Muscle layer of colon (tissue), 2 donors: ENCODE measurements at regions not wholly inside any gene's neighbourhood (a gene's known extent, or its start where the extent isn't known, plus 50 kb on each side); places are given as distances from the start of the nearest gene placed in this dataset.
"Not testable (repeated sequence)": the region's sequence is repeated elsewhere in the genome, so short reads cannot be mapped to it uniquely, and the experiment has no call there.

Experiments used
- H3K27ac ChIP-seq: one replicate; pipeline ENCODE4 v1.7.0; 2013; ENCODE audit warnings: low read depth, mild to moderate bottlenecking, low read length, moderate library complexity
- H3K27me3 ChIP-seq, 2 donors: one replicate each; pipeline ENCODE4 v1.7.0; 2013; ENCODE audit warnings: low read length in 2 of 2, mild to moderate bottlenecking in 2 of 2; ENCODE audit not compliant: insufficient read depth in 2 of 2, control insufficient read depth in 1 of 2
- H3K36me3 ChIP-seq: one replicate; pipeline ENCODE4 v1.7.0; 2013; ENCODE audit warnings: mild to moderate bottlenecking, low read length; ENCODE audit not compliant: insufficient read depth
- H3K4me1 ChIP-seq: one replicate; pipeline ENCODE4 v1.7.0; 2013; ENCODE audit warnings: mild to moderate bottlenecking, low read length; ENCODE audit not compliant: insufficient read depth
- H3K4me3 ChIP-seq, 2 donors: one replicate each; pipeline ENCODE4 v1.7.0; 2013; ENCODE audit warnings: low read length in 2 of 2, low read depth in 1 of 2, mild to moderate bottlenecking in 1 of 2, moderate library complexity in 1 of 2
- H3K9ac ChIP-seq: one replicate; pipeline ENCODE4 v1.7.0; 2013; ENCODE audit warnings: low read length
- H3K9me3 ChIP-seq: one replicate; pipeline ENCODE4 v1.7.0; 2013; ENCODE audit warnings: mild to moderate bottlenecking, low read length
- donor health status: abdominal sarcoma.
- donor health status: Adenocarcinoma of cecum.

- H3K9ac ChIP-seq: no peak overlapping the region
- H3K27me3 ChIP-seq: no peaks in the 10 kb centered on the region
- H3K4me1 ChIP-seq: no peaks in the 10 kb centered on the region
- no peaks in the 10 kb centered on the region for H3K9me3 ChIP-seq
- H3K36me3 ChIP-seq: no peaks in the 10 kb centered on the region
- H3K27ac ChIP-seq: no peak overlapping the region
- no peak overlapping the region for H3K4me3 ChIP-seq
Observed at GRCh38 chr15:31591908-31592307, 265.3 kb downstream of the KLF13 start.

- Histone ChIP-seq H3K9me3 (no peaks in the 10 kb centered on the region), H3K4me3 (no peak overlapping the region), H3K4me1 (no peaks in the 10 kb centered on the region), H3K36me3 (no peaks in the 10 kb centered on the region), H3K9ac (no peak overlapping the region), H3K27ac (no peak overlapping the region), H3K27me3 (no peaks in the 10 kb centered on the region)
Observed at GRCh38 chr15:31597466-31597865, 270.8 kb downstream of the KLF13 start.

- Histone ChIP-seq H3K27ac (no peak overlapping the region), H3K4me1 (no peaks in the 10 kb centered on the region), H3K27me3 (no peaks in the 10 kb centered on the region), H3K4me3 (no peak overlapping the region), H3K36me3 (no peaks in the 10 kb centered on the region), H3K9me3 (no peaks in the 10 kb centered on the region), H3K9ac (no peak overlapping the region)
Observed at GRCh38 chr15:31598620-31599019, 272.0 kb downstream of the KLF13 start.

GRCh38 chr15:31605467-31605931 is 278.9 kb downstream of the KLF13 start:
- H3K36me3 ChIP-seq: no peaks in the 10 kb centered on the region
- H3K4me1 ChIP-seq: no peaks in the 10 kb centered on the region
- no peak overlapping the region for H3K9ac ChIP-seq
- no peak overlapping the region for H3K27ac ChIP-seq
- H3K9me3 ChIP-seq: no peaks in the 10 kb centered on the region
- H3K4me3 ChIP-seq: no peak overlapping the region
- no peaks in the 10 kb centered on the region for H3K27me3 ChIP-seq

GRCh38 chr15:31606194-31606669 is 279.6 kb downstream of the KLF13 start:
- Histone ChIP-seq H3K27ac (no peak overlapping the region), H3K4me3 (no peak overlapping the region), H3K9me3 (no peaks in the 10 kb centered on the region), H3K27me3 (no peaks in the 10 kb centered on the region), H3K36me3 (no peaks in the 10 kb centered on the region), H3K9ac (no peak overlapping the region), H3K4me1 (no peaks in the 10 kb centered on the region)

GRCh38 chr15:31606931-31607497 is 280.4 kb downstream of the KLF13 start:
- Histone ChIP-seq H3K4me1 (no peaks in the 10 kb centered on the region), H3K9me3 (no peaks in the 10 kb centered on the region), H3K27ac (no peak overlapping the region), H3K27me3 (no peaks in the 10 kb centered on the region), H3K4me3 (no peak overlapping the region), H3K9ac (no peak overlapping the region), H3K36me3 (no peaks in the 10 kb centered on the region)

- no peak overlapping the region for H3K4me3 ChIP-seq
- no peaks in the 10 kb centered on the region for H3K4me1 ChIP-seq
- H3K27ac ChIP-seq: no peak overlapping the region
- H3K9ac ChIP-seq: no peak overlapping the region
- H3K36me3 ChIP-seq: no peaks in the 10 kb centered on the region
- no peaks in the 10 kb centered on the region for H3K9me3 ChIP-seq
- H3K27me3 ChIP-seq: no peaks in the 10 kb centered on the region
Observed at GRCh38 chr15:31607656-31608055, 281.0 kb downstream of the KLF13 start.

- Histone ChIP-seq H3K9me3 (no peaks in the 10 kb centered on the region), H3K4me3 (no peak overlapping the region), H3K27ac (no peak overlapping the region), H3K36me3 (no peaks in the 10 kb centered on the region), H3K27me3 (no peaks in the 10 kb centered on the region), H3K4me1 (no peaks in the 10 kb centered on the region), H3K9ac (no peak overlapping the region)
Observed at GRCh38 chr15:31609258-31609681, 282.6 kb downstream of the KLF13 start.

- Histone ChIP-seq H3K4me3 (no peak overlapping the region), H3K27ac (no peak overlapping the region), H3K9me3 (no peaks in the 10 kb centered on the region), H3K36me3 (no peaks in the 10 kb centered on the region), H3K9ac (no peak overlapping the region), H3K4me1 (no peaks in the 10 kb centered on the region), H3K27me3 (no peaks in the 10 kb centered on the region)
Observed at GRCh38 chr15:31609906-31610305, 283.3 kb downstream of the KLF13 start.

GRCh38 chr15:31615643-31616415 is 289.2 kb downstream of the KLF13 start:
- no peak overlapping the region for H3K27ac ChIP-seq
- H3K27me3 ChIP-seq: no peaks in the 10 kb centered on the region
- no peaks in the 10 kb centered on the region for H3K4me1 ChIP-seq
- no peak overlapping the region for H3K9ac ChIP-seq
- no peak overlapping the region for H3K4me3 ChIP-seq
- H3K9me3 ChIP-seq: no peaks in the 10 kb centered on the region
- no peaks in the 10 kb centered on the region for H3K36me3 ChIP-seq

GRCh38 chr15:31623297-31623696 is 296.7 kb downstream of the KLF13 start:
- not testable (repeated sequence) for H3K9ac ChIP-seq, H3K9me3 ChIP-seq, H3K4me3 ChIP-seq, H3K27me3 ChIP-seq, H3K4me1 ChIP-seq, H3K36me3 ChIP-seq, H3K27ac ChIP-seq

GRCh38 chr15:31624115-31624514 is 297.5 kb downstream of the KLF13 start:
- not testable (repeated sequence) for H3K9ac ChIP-seq, H3K36me3 ChIP-seq, H3K9me3 ChIP-seq, H3K4me1 ChIP-seq, H3K27ac ChIP-seq, H3K27me3 ChIP-seq, H3K4me3 ChIP-seq
